ENCODE measurements at regions not wholly inside any gene's neighbourhood (a gene's known extent, or its start where the extent isn't known, plus 50 kb on each side); places are given as distances from the start of the nearest gene placed in this dataset.

DNA sequence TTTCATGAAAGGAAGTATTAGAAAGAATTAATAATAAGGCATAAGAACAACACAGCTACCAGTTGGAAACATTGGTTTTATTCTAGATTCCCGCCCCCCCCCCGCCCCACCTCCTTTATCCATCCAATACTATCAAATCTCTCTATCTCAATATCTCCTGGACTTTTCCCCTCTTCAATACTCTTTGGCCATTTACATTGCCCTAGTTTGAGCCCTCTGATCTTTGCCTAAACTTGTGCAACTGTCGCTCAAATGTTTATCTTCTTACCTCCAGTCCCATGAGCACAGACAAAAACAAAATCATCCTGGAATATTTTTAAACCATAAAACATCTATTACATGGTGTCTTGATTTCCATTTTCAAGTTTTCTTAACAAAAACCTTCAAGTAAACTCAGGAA is 488.2 kb downstream of the KLHL13 start:
- TF ChIP-seq, protein P1, sequence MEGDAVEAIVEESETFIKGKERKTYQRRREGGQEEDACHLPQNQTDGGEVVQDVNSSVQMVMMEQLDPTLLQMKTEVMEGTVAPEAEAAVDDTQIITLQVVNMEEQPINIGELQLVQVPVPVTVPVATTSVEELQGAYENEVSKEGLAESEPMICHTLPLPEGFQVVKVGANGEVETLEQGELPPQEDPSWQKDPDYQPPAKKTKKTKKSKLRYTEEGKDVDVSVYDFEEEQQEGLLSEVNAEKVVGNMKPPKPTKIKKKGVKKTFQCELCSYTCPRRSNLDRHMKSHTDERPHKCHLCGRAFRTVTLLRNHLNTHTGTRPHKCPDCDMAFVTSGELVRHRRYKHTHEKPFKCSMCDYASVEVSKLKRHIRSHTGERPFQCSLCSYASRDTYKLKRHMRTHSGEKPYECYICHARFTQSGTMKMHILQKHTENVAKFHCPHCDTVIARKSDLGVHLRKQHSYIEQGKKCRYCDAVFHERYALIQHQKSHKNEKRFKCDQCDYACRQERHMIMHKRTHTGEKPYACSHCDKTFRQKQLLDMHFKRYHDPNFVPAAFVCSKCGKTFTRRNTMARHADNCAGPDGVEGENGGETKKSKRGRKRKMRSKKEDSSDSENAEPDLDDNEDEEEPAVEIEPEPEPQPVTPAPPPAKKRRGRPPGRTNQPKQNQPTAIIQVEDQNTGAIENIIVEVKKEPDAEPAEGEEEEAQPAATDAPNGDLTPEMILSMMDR (conservative IDR thresholded peaks at IDR 0.05; ENCODE audit: low read depth, low read length), result no peak
- no peak for TF ChIP-seq EZH2 (IDR thresholded peaks at IDR 0.05; ENCODE audit: borderline replicate concordance, low read depth, low read length, poor library complexity, severe bottlenecking)

Measured in A673 (cell line).